Epithelial cell of proximal tubule (primary cell): ENCODE measurements at regions not wholly inside any gene's neighbourhood (a gene's known extent, or its start where the extent isn't known, plus 50 kb on each side); places are given as distances from the start of the nearest gene placed in this dataset.

Source experiments
- DNase-seq: peaks from one replicate; pipeline ENCODE4 v3.0.0-alpha.2; 2011; ENCODE audit warnings: low read depth
- H3K4me3 ChIP-seq: 2 replicates; pipeline ENCODE4 v1.5.1; 2011; ENCODE audit warnings: low read depth, mild to moderate bottlenecking, low read length
- TF ChIP-seq, protein P1 (sequence below): conservative IDR thresholded peaks from 2 replicates; pipeline ENCODE4 v1.5.1; 2012; ENCODE audit warnings: low read depth, mild to moderate bottlenecking, low read length

- H3K4me3 ChIP-seq, result peak overlapping the region; percentile 37
- TF ChIP-seq, protein P1, sequence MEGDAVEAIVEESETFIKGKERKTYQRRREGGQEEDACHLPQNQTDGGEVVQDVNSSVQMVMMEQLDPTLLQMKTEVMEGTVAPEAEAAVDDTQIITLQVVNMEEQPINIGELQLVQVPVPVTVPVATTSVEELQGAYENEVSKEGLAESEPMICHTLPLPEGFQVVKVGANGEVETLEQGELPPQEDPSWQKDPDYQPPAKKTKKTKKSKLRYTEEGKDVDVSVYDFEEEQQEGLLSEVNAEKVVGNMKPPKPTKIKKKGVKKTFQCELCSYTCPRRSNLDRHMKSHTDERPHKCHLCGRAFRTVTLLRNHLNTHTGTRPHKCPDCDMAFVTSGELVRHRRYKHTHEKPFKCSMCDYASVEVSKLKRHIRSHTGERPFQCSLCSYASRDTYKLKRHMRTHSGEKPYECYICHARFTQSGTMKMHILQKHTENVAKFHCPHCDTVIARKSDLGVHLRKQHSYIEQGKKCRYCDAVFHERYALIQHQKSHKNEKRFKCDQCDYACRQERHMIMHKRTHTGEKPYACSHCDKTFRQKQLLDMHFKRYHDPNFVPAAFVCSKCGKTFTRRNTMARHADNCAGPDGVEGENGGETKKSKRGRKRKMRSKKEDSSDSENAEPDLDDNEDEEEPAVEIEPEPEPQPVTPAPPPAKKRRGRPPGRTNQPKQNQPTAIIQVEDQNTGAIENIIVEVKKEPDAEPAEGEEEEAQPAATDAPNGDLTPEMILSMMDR, result peak; percentile 57
- DNase-seq, result no peak
These were observed 406.0 kb upstream of the POU3F3 start for GRCh38 chr2:104447831-104448434.

GRCh38 chr2:104448661-104449440, 405.1 kb upstream of the POU3F3 start:
- no peak overlapping the region for H3K4me3 ChIP-seq
- DNase-seq, result no peak
- TF ChIP-seq, protein P1, result no peak

GRCh38 chr2:104452558-104452957, 401.4 kb upstream of the POU3F3 start:
- no peak for DNase-seq
- TF ChIP-seq, protein P1, result no peak
- H3K4me3 ChIP-seq, result no peak overlapping the region

DNA sequence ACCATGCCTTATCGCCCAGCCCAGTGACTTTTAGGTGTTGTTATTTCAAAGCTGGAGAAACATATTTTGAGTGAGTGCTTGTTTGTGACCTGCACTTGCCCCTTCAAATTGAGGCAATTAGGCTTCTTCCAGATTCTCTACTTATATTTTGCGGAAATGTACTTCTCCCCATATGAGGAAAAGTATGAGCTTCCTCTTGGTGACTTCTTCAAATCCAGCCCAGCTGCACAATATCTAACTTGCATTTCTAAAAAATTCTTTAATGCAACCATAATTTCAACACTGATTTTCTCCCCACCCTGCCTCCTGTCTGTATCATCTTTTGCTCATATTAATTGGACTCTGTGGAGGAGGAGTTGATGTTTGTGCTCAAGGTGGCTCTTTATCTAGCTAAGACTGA, 391.2 kb upstream of the POU3F3 start:
- DNase-seq, result no peak
- TF ChIP-seq, protein P1, result no peak
- H3K4me3 ChIP-seq, result no peak overlapping the region

GRCh38 chr2:104465981-104466380, 387.9 kb upstream of the POU3F3 start:
- no peak overlapping the region for H3K4me3 ChIP-seq
- TF ChIP-seq, protein P1, result no peak
- DNase-seq, result no peak

- H3K4me3 ChIP-seq, result no peak overlapping the region
- no peak for DNase-seq
- TF ChIP-seq, protein P1, result no peak
These were observed 385.1 kb upstream of the POU3F3 start for GRCh38 chr2:104468846-104469245.

- H3K4me3 ChIP-seq, result no peak overlapping the region
- DNase-seq, result no peak
- TF ChIP-seq, protein P1, result no peak
These were observed 381.8 kb upstream of the POU3F3 start for GRCh38 chr2:104472076-104472475.
